Stimulated activated effector memory CD8-positive, alpha-beta T cell treated with anti-CD3 and anti-CD28 coated beads, Interleukin-12 subunit alpha, Interleukin-12 subunit beta, amount 100 ng/mL, for 72 hours (primary cell): ENCODE measurements at regions not wholly inside any gene's neighbourhood (a gene's known extent, or its start where the extent isn't known, plus 50 kb on each side); places are given as distances from the start of the nearest gene placed in this dataset.
A peak's percentile ranks its signal among the peaks of the same experiment; 100 is the strongest.
"Not testable (repeated sequence)": the region's sequence is repeated elsewhere in the genome, so short reads cannot be mapped to it uniquely, and the experiment has no call there.

Experiments used
- ATAC-seq: fragments of 150-1000 bp; cut with Tn5 transposase; 2 replicates; pipeline ENCODE4 v1.10.0; 2021
- DNase-seq, 2 donors: peaks; one replicate each; pipeline ENCODE4 v3.0.0; 2021 to 2022; ENCODE audit warnings: low spot score in 2 of 2
- H3K27ac Mint-ChIP-seq: one replicate; pipeline ENCODE4 v1.8.0; 2022; ENCODE audit warnings: mild to moderate bottlenecking, mixed read lengths
- H3K36me3 Mint-ChIP-seq: one replicate; pipeline ENCODE4 v1.8.0; 2022; ENCODE audit warnings: mild to moderate bottlenecking, mixed read lengths
- H3K4me1 Mint-ChIP-seq: one replicate; pipeline ENCODE4 v1.8.0; 2022; ENCODE audit warnings: mixed read lengths
- H3K4me3 Mint-ChIP-seq: one replicate; pipeline ENCODE4 v1.8.0; 2022; ENCODE audit warnings: mild to moderate bottlenecking, mixed read lengths
- H3K9me3 Mint-ChIP-seq: one replicate; pipeline ENCODE4 v1.8.0; 2022; ENCODE audit warnings: mixed read lengths

DNA sequence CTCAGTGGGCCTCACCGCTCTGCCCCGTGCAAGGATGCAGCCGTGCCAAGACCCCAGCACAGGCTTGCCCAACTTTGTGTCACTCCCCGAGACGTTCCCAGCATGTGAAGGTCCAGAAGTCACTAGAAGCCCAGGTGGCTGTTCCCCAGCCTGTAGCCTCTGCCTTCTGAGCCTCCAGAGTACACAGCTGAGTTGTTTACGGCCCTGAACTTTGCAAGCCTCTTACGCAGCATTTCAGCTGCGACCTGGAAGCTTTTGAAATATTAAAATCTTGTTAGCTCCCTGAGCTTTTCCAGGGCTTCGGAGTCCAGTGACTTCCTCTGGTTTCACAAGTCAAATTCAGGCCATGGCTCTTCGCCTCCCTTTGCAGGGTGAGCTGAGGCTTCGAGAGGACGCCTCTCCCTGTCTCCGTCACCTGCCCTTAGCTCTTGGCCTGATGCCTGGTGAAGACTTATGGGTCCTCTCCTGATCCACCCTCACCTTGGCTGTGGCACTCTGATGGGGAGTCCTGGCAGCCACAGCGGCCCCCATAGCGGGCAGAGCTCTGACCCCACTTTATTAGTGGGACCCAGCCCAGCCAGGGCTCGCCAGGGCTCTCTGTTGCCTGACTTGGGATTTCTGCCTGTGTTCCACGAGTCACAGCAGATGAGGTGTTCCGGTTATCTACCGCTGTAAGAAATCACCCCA, 76.5 kb upstream of the HPCAL1 start:
- H3K4me1 Mint-ChIP-seq, result no peaks in the 10 kb centered on the region
- no peak for DNase-seq
- no peak overlapping the region for H3K4me3 Mint-ChIP-seq
- no peak for ATAC-seq
- no peaks in the 10 kb centered on the region for H3K36me3 Mint-ChIP-seq
- no peak overlapping the region for H3K27ac Mint-ChIP-seq
- no peaks in the 10 kb centered on the region for H3K9me3 Mint-ChIP-seq

GRCh38 chr2:10228611-10229365, 73.9 kb upstream of the HPCAL1 start:
- peaks cover 11% of the 10 kb centered on the region for H3K4me1 Mint-ChIP-seq
- H3K27ac Mint-ChIP-seq, result no peak overlapping the region
- peaks cover 8% of the 10 kb centered on the region for H3K9me3 Mint-ChIP-seq
- no peaks in the 10 kb centered on the region for H3K36me3 Mint-ChIP-seq
- ATAC-seq (no peak), DNase-seq (no peak)
- H3K4me3 Mint-ChIP-seq, result no peak overlapping the region

- DNase-seq (no peak), ATAC-seq (no peak)
- no peaks in the 10 kb centered on the region for H3K36me3 Mint-ChIP-seq
- peaks cover 15% of the 10 kb centered on the region for H3K4me1 Mint-ChIP-seq
- no peak overlapping the region for H3K27ac Mint-ChIP-seq
- H3K4me3 Mint-ChIP-seq, result no peak overlapping the region
- peaks cover 8% of the 10 kb centered on the region for H3K9me3 Mint-ChIP-seq
These were observed 73.1 kb upstream of the HPCAL1 start for GRCh38 chr2:10229462-10230099.

DNA sequence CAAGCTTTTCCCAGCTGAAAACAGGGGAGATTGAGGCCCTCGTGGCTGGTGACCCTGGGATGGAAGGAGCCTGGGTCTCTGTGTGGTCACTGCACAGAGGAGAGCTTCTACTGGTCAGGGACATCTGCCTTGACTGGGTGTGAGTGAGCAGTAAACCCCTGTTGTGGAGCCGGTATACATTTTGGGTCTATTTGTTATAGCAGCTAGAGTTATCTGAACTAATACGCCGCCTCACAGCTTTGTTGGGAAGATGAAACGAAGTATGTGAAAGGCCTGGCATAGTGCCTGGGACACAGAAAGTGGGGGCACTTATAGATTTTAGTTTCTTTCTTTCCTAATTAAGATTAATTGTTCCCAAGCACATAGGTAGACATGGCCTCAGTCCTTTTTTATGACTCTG, 72.2 kb upstream of the HPCAL1 start:
- H3K27ac Mint-ChIP-seq, result no peak overlapping the region
- DNase-seq (no peak), ATAC-seq (no peak)
- H3K36me3 Mint-ChIP-seq, result no peaks in the 10 kb centered on the region
- H3K4me1 Mint-ChIP-seq, result peaks cover 15% of the 10 kb centered on the region
- peaks cover 8% of the 10 kb centered on the region for H3K9me3 Mint-ChIP-seq
- no peak overlapping the region for H3K4me3 Mint-ChIP-seq

- not testable (repeated sequence) for H3K4me3 Mint-ChIP-seq, H3K27ac Mint-ChIP-seq, H3K36me3 Mint-ChIP-seq, ATAC-seq, H3K9me3 Mint-ChIP-seq, DNase-seq
- H3K4me1 Mint-ChIP-seq, result peaks cover 15% of the 10 kb centered on the region
These were observed 71.8 kb upstream of the HPCAL1 start for GRCh38 chr2:10230921-10231320.

DNA sequence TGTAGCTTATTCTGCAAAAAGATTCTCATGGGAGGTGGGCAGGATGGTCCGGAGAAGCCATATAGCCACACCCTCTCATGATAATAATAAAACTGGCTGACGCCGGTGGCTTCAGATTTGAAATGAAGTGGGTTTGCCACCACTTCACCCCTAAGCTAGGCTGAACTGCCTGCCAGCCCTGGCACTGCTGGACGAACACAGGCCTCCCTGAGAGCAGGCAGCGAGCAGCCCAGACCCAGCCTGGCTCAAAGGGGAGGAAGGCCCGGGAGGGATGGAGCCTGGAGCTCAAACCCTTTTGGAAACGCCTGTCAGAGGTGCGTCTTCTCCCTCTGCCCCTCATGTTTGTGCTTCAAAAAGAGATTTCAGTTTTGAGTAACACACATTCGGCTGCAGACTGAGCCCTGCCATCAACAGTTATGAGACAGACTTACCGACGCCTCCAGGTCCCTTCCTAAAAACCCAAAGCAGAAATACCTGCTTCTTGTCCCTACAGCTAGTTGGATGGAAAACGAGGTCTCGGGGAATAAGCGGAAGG, 71.1 kb upstream of the HPCAL1 start:
- H3K36me3 Mint-ChIP-seq, result no peaks in the 10 kb centered on the region
- ATAC-seq, result no peak

GRCh38 chr2:10232096-10232815, 70.4 kb upstream of the HPCAL1 start:
- Mint-ChIP-seq H3K9me3 (peaks cover 8% of the 10 kb centered on the region), H3K27ac (no peak overlapping the region), H3K4me3 (no peak overlapping the region), H3K4me1 (peaks cover 15% of the 10 kb centered on the region), H3K36me3 (no peaks in the 10 kb centered on the region)
- ATAC-seq (no peak), DNase-seq (no peak)

More for the DNA sequence above, 71.1 kb upstream of the HPCAL1 start:
- Mint-ChIP-seq H3K4me1 (peaks cover 15% of the 10 kb centered on the region), H3K9me3 (peaks cover 8% of the 10 kb centered on the region), H3K4me3 (no peak overlapping the region), H3K27ac (no peak overlapping the region)
- no peak for DNase-seq

GRCh38 chr2:10233131-10234012, 69.3 kb upstream of the HPCAL1 start:
- H3K27ac Mint-ChIP-seq, result peak overlapping the region; percentile 4
- DNase-seq (no peak), ATAC-seq (peak; percentile 41)
- no peaks in the 10 kb centered on the region for H3K36me3 Mint-ChIP-seq
- no peak overlapping the region for H3K4me3 Mint-ChIP-seq
- peaks cover 15% of the 10 kb centered on the region for H3K4me1 Mint-ChIP-seq
- peaks cover 8% of the 10 kb centered on the region for H3K9me3 Mint-ChIP-seq

- peaks cover 15% of the 10 kb centered on the region for H3K4me1 Mint-ChIP-seq
- peaks cover 8% of the 10 kb centered on the region for H3K9me3 Mint-ChIP-seq
- no peaks in the 10 kb centered on the region for H3K36me3 Mint-ChIP-seq
- peak overlapping the region; percentile 1 for H3K27ac Mint-ChIP-seq
- ATAC-seq (peak; percentile 38), DNase-seq (no peak)
- no peak overlapping the region for H3K4me3 Mint-ChIP-seq
These were observed 68.7 kb upstream of the HPCAL1 start for GRCh38 chr2:10234013-10234306.

GRCh38 chr2:10234409-10235094, 68.2 kb upstream of the HPCAL1 start:
- ATAC-seq, result no peak

DNA sequence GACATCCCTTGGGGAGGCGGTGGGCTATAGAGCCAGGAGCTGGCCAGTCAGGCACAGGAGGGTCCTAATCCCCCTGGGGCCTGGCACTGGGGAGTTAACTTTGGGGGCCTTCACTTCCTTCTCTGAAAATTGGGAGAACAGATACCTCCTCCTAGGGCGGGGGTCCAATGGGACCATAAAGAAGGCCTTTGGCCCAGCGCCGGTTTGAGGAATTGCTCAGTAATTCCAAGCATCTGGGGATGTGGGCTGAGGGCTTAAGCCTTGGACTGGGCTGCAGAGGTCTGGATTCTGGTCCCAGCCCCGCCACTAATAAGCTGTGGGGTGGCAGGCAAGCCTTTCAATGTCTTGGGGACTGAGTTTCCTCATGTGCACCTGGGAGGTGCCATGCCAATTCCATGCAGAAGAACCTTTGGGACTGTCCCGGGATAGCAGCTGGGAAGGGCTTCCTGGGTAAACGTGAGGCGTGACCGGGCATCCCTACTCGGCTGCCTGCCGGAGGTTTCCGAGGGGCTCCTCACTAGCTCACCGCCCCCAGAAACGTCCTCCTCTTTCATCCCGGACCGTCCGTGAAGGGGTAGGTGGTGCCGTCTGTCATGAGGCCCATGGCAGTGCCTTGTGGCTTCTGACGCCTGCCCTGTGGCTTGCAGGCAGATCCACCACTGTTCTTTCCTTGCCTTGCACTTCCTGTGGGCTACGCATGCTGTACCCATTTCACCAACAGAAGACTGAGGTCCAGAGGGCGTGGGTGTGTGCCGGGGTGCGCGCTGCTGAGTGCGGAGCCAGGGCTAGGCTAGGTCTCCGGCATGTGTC, 67.4 kb upstream of the HPCAL1 start:
- no peak overlapping the region for H3K27ac Mint-ChIP-seq
- H3K9me3 Mint-ChIP-seq, result peaks cover 8% of the 10 kb centered on the region
- ATAC-seq (peak; percentile 35), DNase-seq (no peak)
- no peaks in the 10 kb centered on the region for H3K36me3 Mint-ChIP-seq
- H3K4me1 Mint-ChIP-seq, result peaks cover 15% of the 10 kb centered on the region
- H3K4me3 Mint-ChIP-seq, result no peak overlapping the region

More at GRCh38 chr2:10234409-10235094, 68.2 kb upstream of the HPCAL1 start:
- H3K27ac Mint-ChIP-seq, result no peak overlapping the region
- DNase-seq, result no peak
- no peaks in the 10 kb centered on the region for H3K36me3 Mint-ChIP-seq
- peaks cover 15% of the 10 kb centered on the region for H3K4me1 Mint-ChIP-seq
- H3K4me3 Mint-ChIP-seq, result no peak overlapping the region
- peaks cover 8% of the 10 kb centered on the region for H3K9me3 Mint-ChIP-seq

- ATAC-seq (no peak), DNase-seq (no peak)
- H3K36me3 Mint-ChIP-seq, result no peaks in the 10 kb centered on the region
- H3K4me3 Mint-ChIP-seq, result no peak overlapping the region
- no peak overlapping the region for H3K27ac Mint-ChIP-seq
- H3K4me1 Mint-ChIP-seq, result peaks cover 15% of the 10 kb centered on the region
- peaks cover 8% of the 10 kb centered on the region for H3K9me3 Mint-ChIP-seq
These were observed 66.7 kb upstream of the HPCAL1 start for GRCh38 chr2:10235909-10236550.
